H1 (cell line): ENCODE measurements at regions not wholly inside any gene's neighbourhood (a gene's known extent, or its start where the extent isn't known, plus 50 kb on each side); places are given as distances from the start of the nearest gene placed in this dataset.

Source experiments
- CTCF ChIA-PET: fragments of 300-600 bp; sonication (Branson Sonifier 250); formaldehyde crosslinking; loops from one replicate; lab custom pipeline; 2021; ENCODE audit not compliant: partially characterized antibody; lab: Charles Lee
- POLR2A ChIA-PET: fragments of 300-600 bp; sonication (Branson Sonifier 250); formaldehyde crosslinking; loops from one replicate; lab custom pipeline; 2021; ENCODE audit warnings: inconsistent platforms; ENCODE audit not compliant: partially characterized antibody; lab: Charles Lee
- DNase-seq, 2 experiments: peaks; one replicate each; pipeline versions ENCODE4 v3.0.0 to v3.0.0-alpha.2; 2010 to 2022; ENCODE audit warnings: low spot score in 2 of 2, low read depth in 1 of 2, mixed read lengths in 1 of 2
- FAIRE-seq: peaks from 2 replicates; lab custom pipeline; 2011; peaks lifted over from hg19 to GRCh38; lab: Jason Lieb, UNC
- H2AFZ ChIP-seq: 2 replicates; pipeline ENCODE4 v1.8.1; 2012; ENCODE audit warnings: low read length, inconsistent platforms
- H2AK5ac ChIP-seq: 2 replicates; pipeline ENCODE4 v1.6.1; 2013; ENCODE audit warnings: low read depth, low read length
- H2BK120ac ChIP-seq: replicated peaks from 2 replicates; pipeline ENCODE3; 2013; ENCODE audit warnings: low read depth, low read length, inconsistent platforms
- H2BK12ac ChIP-seq: 2 replicates; pipeline ENCODE4 v1.6.1; 2013; ENCODE audit warnings: low read depth, low read length
- H2BK15ac ChIP-seq: 2 replicates; pipeline ENCODE4 v1.6.1; 2013; ENCODE audit warnings: low read length
- H2BK20ac ChIP-seq: 2 replicates; pipeline ENCODE4 v1.6.1; 2013; ENCODE audit warnings: low read length
- H2BK5ac ChIP-seq: 2 replicates; pipeline ENCODE4 v1.6.1; 2013; ENCODE audit warnings: low read depth, low read length
- H3K14ac ChIP-seq: 2 replicates; pipeline ENCODE4 v1.6.1; 2013; ENCODE audit warnings: inconsistent platforms; ENCODE audit not compliant: insufficient read length
- H3K18ac ChIP-seq: 2 replicates; pipeline ENCODE4 v1.6.1; 2013; ENCODE audit warnings: low read length; ENCODE audit errors: extremely low read depth
- H3K23ac ChIP-seq: 2 replicates; pipeline ENCODE4 v1.6.1; 2013; ENCODE audit warnings: inconsistent platforms; ENCODE audit not compliant: insufficient read length
- H3K23me2 ChIP-seq: 2 replicates; pipeline ENCODE4 v1.6.1; 2013; ENCODE audit warnings: low read depth, low read length
- H3K27ac ChIP-seq: 2 replicates; pipeline ENCODE4 v1.6.1; 2011; ENCODE audit warnings: low read depth, low read length, inconsistent platforms
- H3K27me3 ChIP-seq, 4 experiments: replicated peaks in 1 of 4; 1 replicate in 1 of 4; 2 replicates in 3 of 4; pipeline versions ENCODE4 v1.6.1 to v1.8.1; 2011 to 2013; ENCODE audit warnings: low read length in 3 of 4, mild to moderate bottlenecking in 3 of 4, inconsistent platforms in 2 of 4, mixed read lengths in 2 of 4, moderate library complexity in 1 of 4; ENCODE audit not compliant: control insufficient read depth in 3 of 4, insufficient read depth in 3 of 4; ENCODE audit errors: extremely low read depth in 1 of 4
- H3K36me3 ChIP-seq, 4 experiments: 2 replicates each; pipeline versions ENCODE4 v1.6.1 to v1.8.1; 2011 to 2013; ENCODE audit warnings: mild to moderate bottlenecking in 4 of 4, low read length in 3 of 4, moderate library complexity in 2 of 4, control low read depth in 1 of 4, inconsistent platforms in 1 of 4; ENCODE audit not compliant: insufficient read depth in 4 of 4, control insufficient read depth in 2 of 4
- H3K4ac ChIP-seq: replicated peaks from 2 replicates; pipeline ENCODE3; 2013; ENCODE audit warnings: low read length, low read depth, mixed read lengths, inconsistent platforms; ENCODE audit not compliant: insufficient read length
- H3K4me1 ChIP-seq, 4 experiments: replicated peaks in 1 of 4; 1 replicate in 1 of 4; 2 replicates in 3 of 4; pipeline versions ENCODE4 v1.6.1 to v1.8.1; 2011 to 2013; ENCODE audit warnings: low read length in 3 of 4, inconsistent platforms in 2 of 4, mixed read lengths in 1 of 4; ENCODE audit not compliant: insufficient read depth in 4 of 4, control insufficient read depth in 3 of 4
- H3K4me2 ChIP-seq, 2 experiments: 2 replicates each; pipeline versions ENCODE4 v1.6.1 to v1.8.1; 2011 to 2013; ENCODE audit warnings: low read depth in 2 of 2, low read length in 2 of 2, control low read depth in 1 of 2, inconsistent platforms in 1 of 2, mild to moderate bottlenecking in 1 of 2; ENCODE audit not compliant: insufficient read depth in 1 of 2
- H3K4me3 ChIP-seq, 4 experiments: fragments of 200-600, 300-600 bp in 1 of 4; sonication (generic), shearing (Covaris generic), sonication (Bioruptor Twin) in 1 of 4; 2 replicates each; pipeline versions ENCODE4 v1.5.1 to v1.8.1; 2011 to 2016; ENCODE audit warnings: low read length in 4 of 4, low read depth in 3 of 4, control low read depth in 2 of 4, inconsistent platforms in 2 of 4, mild to moderate bottlenecking in 2 of 4, mixed read lengths in 1 of 4, moderate library complexity in 1 of 4; ENCODE audit not compliant: insufficient read depth in 2 of 4; ENCODE audit errors: extremely low read depth in 1 of 4
- H3K56ac ChIP-seq: replicated peaks from 2 replicates; pipeline ENCODE3; 2013; ENCODE audit warnings: low read depth, mild to moderate bottlenecking, mixed read lengths, low read length, inconsistent platforms; ENCODE audit not compliant: insufficient read length
- H3K79me1 ChIP-seq: 2 replicates; pipeline ENCODE4 v1.6.1; 2013; ENCODE audit warnings: low read depth, low read length, control low read depth
- H3K79me2 ChIP-seq, 2 experiments: 2 replicates each; pipeline versions ENCODE4 v1.6.1 to v1.8.1; 2012 to 2013; ENCODE audit warnings: low read length in 2 of 2, mild to moderate bottlenecking in 2 of 2, inconsistent platforms in 1 of 2; ENCODE audit not compliant: insufficient read depth in 2 of 2, control insufficient read depth in 1 of 2
- H3K9ac ChIP-seq, 4 experiments: replicated peaks in 1 of 4; 1 replicate in 1 of 4; 2 replicates in 3 of 4; pipeline versions ENCODE4 v1.6.1 to v1.8.1; 2011 to 2013; ENCODE audit warnings: low read depth in 3 of 4, low read length in 3 of 4, control low read depth in 2 of 4, mild to moderate bottlenecking in 2 of 4, moderate library complexity in 2 of 4, inconsistent platforms in 1 of 4; ENCODE audit errors: extremely low read depth in 1 of 4
- H3K9me3 ChIP-seq, 2 experiments: 2 replicates each; pipeline versions ENCODE4 v1.6.1 to v1.8.1; 2012 to 2013; ENCODE audit warnings: mild to moderate bottlenecking in 2 of 2, moderate library complexity in 2 of 2, control low read depth in 1 of 2, inconsistent platforms in 1 of 2, low read depth in 1 of 2, low read length in 1 of 2, mixed read lengths in 1 of 2; ENCODE audit not compliant: insufficient read depth in 2 of 2
- H4K20me1 ChIP-seq, 2 experiments: replicated peaks in 1 of 2; 2 replicates each; pipeline versions ENCODE3 to v1.8.1; 2011 to 2013; ENCODE audit warnings: inconsistent platforms in 2 of 2, low read length in 2 of 2, mild to moderate bottlenecking in 1 of 2; ENCODE audit not compliant: insufficient read depth in 2 of 2, control insufficient read depth in 1 of 2
- H4K5ac ChIP-seq: 2 replicates; pipeline ENCODE4 v1.6.1; 2013; ENCODE audit warnings: low read length, low read depth, mixed read lengths, inconsistent platforms; ENCODE audit not compliant: insufficient read length
- H4K8ac ChIP-seq: 2 replicates; pipeline ENCODE4 v1.8.0; 2013; ENCODE audit warnings: mild to moderate bottlenecking, moderate library complexity, low read length, inconsistent platforms; ENCODE audit not compliant: insufficient read depth; ENCODE audit errors: extremely low read depth
- H4K91ac ChIP-seq: replicated peaks from 2 replicates; pipeline ENCODE3; 2013; ENCODE audit warnings: low read length, mixed read lengths, inconsistent platforms; ENCODE audit not compliant: insufficient read length
- POU5F1 ChIP-seq: IDR thresholded peaks from 2 replicates; pipeline ENCODE4 v1.6.1; 2011; ENCODE audit warnings: low read depth, mild to moderate bottlenecking, low read length, moderate library complexity
- WGBS, 2 experiments: shearing (Covaris generic) in 1 of 2; methylation state at CpG; one replicate each; pipeline versions ENCODE4 v1.1.6 to v1.1.7; 2013 to 2015; ENCODE audit warnings: low lambda C conversion rate in 2 of 2, mixed read lengths in 2 of 2, inconsistent platforms in 1 of 2, low coverage in 1 of 2, missing lambda C conversion rate in 1 of 2; ENCODE audit not compliant: insufficient replicate concordance in 2 of 2, insufficient coverage in 1 of 2, insufficient read length in 1 of 2; ENCODE audit errors: extremely low coverage in 1 of 2, missing lambda C conversion rate in 1 of 2; 5-methylcytosine and 5-hydroxymethylcytosine counted together

DNA sequence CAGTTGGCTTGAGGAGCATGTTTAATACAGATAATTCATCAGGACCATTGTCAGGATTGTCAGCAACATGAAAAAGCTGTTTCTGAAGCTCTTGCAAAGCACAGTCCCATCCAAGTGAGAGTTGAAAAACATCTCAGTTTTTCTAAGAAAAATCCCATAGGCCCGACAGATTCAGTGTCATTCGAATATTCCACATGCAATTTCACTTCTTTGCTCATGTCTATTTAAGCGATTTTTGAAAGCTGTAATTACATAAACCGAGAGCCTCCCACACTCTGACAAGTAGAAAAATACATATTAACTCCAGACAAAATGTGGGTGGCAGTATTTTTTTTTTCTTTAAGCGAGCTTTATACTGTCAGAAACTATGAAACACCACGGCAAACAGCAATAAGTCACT, 134.7 kb upstream of the GALNT5 start:
- no peak overlapping the region for H2BK5ac ChIP-seq
- no peak overlapping the region for H3K9ac ChIP-seq
- H2BK15ac ChIP-seq: no peak overlapping the region
- H3K79me1 ChIP-seq: no peaks in the 10 kb centered on the region
- H3K18ac ChIP-seq: no peak overlapping the region
- no peak overlapping the region for H3K4ac ChIP-seq
- no peak overlapping the region for H2BK12ac ChIP-seq
- no peaks in the 10 kb centered on the region for H3K79me2 ChIP-seq
- no peak overlapping the region for H4K91ac ChIP-seq
- H3K27me3 ChIP-seq: no peaks in the 10 kb centered on the region
- H3K23ac ChIP-seq: no peak overlapping the region
- POLR2A ChIA-PET: no interaction called here
- DNase-seq: no peak
- no peak overlapping the region for H2BK120ac ChIP-seq
- no peak overlapping the region for H3K4me2 ChIP-seq
- H3K27ac ChIP-seq: no peak overlapping the region
- H3K4me1 ChIP-seq: no peaks in the 10 kb centered on the region
- no peak overlapping the region for H4K5ac ChIP-seq
- no peaks in the 10 kb centered on the region for H3K36me3 ChIP-seq
- 84% methylated on average over 6 of the region's 6 CpGs; no CpG with 5 or more reads in 1 of the 2 experiments for WGBS, 2 experiments
- CTCF ChIA-PET: interaction anchor here (0.7 to 1.4 kb wide), 2 partner anchors 56 to 703 kb away, joined by 3 read pairs; no protein-coding TSS in a partner anchor
- H3K4me3 ChIP-seq: no peak overlapping the region
- no peak overlapping the region for H3K14ac ChIP-seq
- no peaks in the 10 kb centered on the region for H4K20me1 ChIP-seq
- no peaks in the 10 kb centered on the region for H3K23me2 ChIP-seq
- H3K56ac ChIP-seq: no peak overlapping the region
- no peak overlapping the region for H4K8ac ChIP-seq
- no peaks in the 10 kb centered on the region for H3K9me3 ChIP-seq
- FAIRE-seq: no peak
- H2AK5ac ChIP-seq: no peak overlapping the region
- no peak overlapping the region for H2BK20ac ChIP-seq
- no peak overlapping the region for H2AFZ ChIP-seq
- TF ChIP-seq POU5F1: no peak
